ENCODE measurements at regions not wholly inside any gene's neighbourhood (a gene's known extent, or its start where the extent isn't known, plus 50 kb on each side); places are given as distances from the start of the nearest gene placed in this dataset.

- WGBS (ENCODE audit: insufficient coverage, low coverage, low lambda C conversion rate, missing lambda C conversion rate) = 35% methylated on average over 2 of the region's 2 CpGs
- no peaks in the 10 kb centered on the region for H3K36me3 ChIP-seq
- intact Hi-C loops (cut with DNase I) = no loop called here
- no peak for DNase-seq
- H3K9me3 ChIP-seq = peaks cover 0 to 6% (median 0%) of the 10 kb centered on the region in 4 donors
- H3K27me3 ChIP-seq = no peaks in the 10 kb centered on the region
- no peak overlapping the region for H3K27ac ChIP-seq
- no peak for TF ChIP-seq CTCF (IDR thresholded peaks at IDR 0.05)
- TF ChIP-seq POLR2A (IDR thresholded peaks at IDR 0.05) = no peak
- ATAC-seq = no peak
- no peak overlapping the region for H3K4me3 ChIP-seq
- H3K4me1 ChIP-seq = no peaks in the 10 kb centered on the region
These were observed 847.9 kb upstream of the TMEM132C start for GRCh38 chr12:127419111-127419510.

GRCh38 chr12:127421614-127422013, 845.4 kb upstream of the TMEM132C start:
- intact Hi-C loops (cut with DNase I) = no loop called here
- TF ChIP-seq CTCF (IDR thresholded peaks at IDR 0.05) = no peak
- TF ChIP-seq POLR2A (IDR thresholded peaks at IDR 0.05) = no peak
- H3K4me3 ChIP-seq = no peak overlapping the region
- H3K9me3 ChIP-seq = peaks cover 0 to 6% (median 0%) of the 10 kb centered on the region in 4 donors
- no peaks in the 10 kb centered on the region for H3K4me1 ChIP-seq
- no peak for ATAC-seq
- 59% methylated on average over 5 of the region's 5 CpGs for WGBS (ENCODE audit: insufficient coverage, low coverage, low lambda C conversion rate, missing lambda C conversion rate)
- no peak overlapping the region for H3K27ac ChIP-seq
- H3K36me3 ChIP-seq = no peaks in the 10 kb centered on the region
- DNase-seq = no peak
- H3K27me3 ChIP-seq = no peaks in the 10 kb centered on the region

GRCh38 chr12:127422935-127423566, 843.9 kb upstream of the TMEM132C start:
- intact Hi-C loops (cut with DNase I) = no loop called here
- Histone ChIP-seq H3K36me3 (no peaks in the 10 kb centered on the region), H3K27ac (no peak overlapping the region), H3K4me3 (no peak overlapping the region), H3K9me3 (peaks cover 0 to 5% (median 0%) of the 10 kb centered on the region in 4 donors), H3K27me3 (no peaks in the 10 kb centered on the region), H3K4me1 (no peaks in the 10 kb centered on the region)
- WGBS (ENCODE audit: insufficient coverage, low coverage, low lambda C conversion rate, missing lambda C conversion rate) = 40% methylated on average over 3 of the region's 9 CpGs
- no peak for ATAC-seq
- DNase-seq = no peak
- TF ChIP-seq POLR2A (IDR thresholded peaks at IDR 0.05) = no peak
- no peak for TF ChIP-seq CTCF (IDR thresholded peaks at IDR 0.05)

- Histone ChIP-seq H3K27me3 (no peaks in the 10 kb centered on the region), H3K27ac (no peak overlapping the region), H3K4me1 (no peaks in the 10 kb centered on the region), H3K4me3 (no peak overlapping the region), H3K36me3 (no peaks in the 10 kb centered on the region), H3K9me3 (no peaks in the 10 kb centered on the region)
- DNase-seq = no peak
- WGBS (ENCODE audit: insufficient coverage, low coverage, low lambda C conversion rate, missing lambda C conversion rate) = 71% methylated on average over 4 of the region's 4 CpGs
- intact Hi-C loops (cut with DNase I) = no loop called here
- TF ChIP-seq POLR2A (IDR thresholded peaks at IDR 0.05) = no peak
- no peak for TF ChIP-seq CTCF (IDR thresholded peaks at IDR 0.05)
- no peak for ATAC-seq
These were observed 841.5 kb upstream of the TMEM132C start for GRCh38 chr12:127425474-127425873.

- H3K27me3 ChIP-seq = no peaks in the 10 kb centered on the region
- WGBS (ENCODE audit: insufficient coverage, low coverage, low lambda C conversion rate, missing lambda C conversion rate) = 66% methylated on average over 3 of the region's 6 CpGs
- no peaks in the 10 kb centered on the region for H3K9me3 ChIP-seq
- ATAC-seq (no peak), DNase-seq (no peak)
- intact Hi-C loops (cut with DNase I) = no loop called here
- H3K4me3 ChIP-seq = no peak overlapping the region
- no peak overlapping the region for H3K27ac ChIP-seq
- H3K36me3 ChIP-seq = no peaks in the 10 kb centered on the region
- H3K4me1 ChIP-seq = no peaks in the 10 kb centered on the region
- TF ChIP-seq POLR2A (IDR thresholded peaks at IDR 0.05) = no peak
- no peak for TF ChIP-seq CTCF (IDR thresholded peaks at IDR 0.05)
These were observed 838.5 kb upstream of the TMEM132C start for GRCh38 chr12:127428420-127428819.
